A549 (cell line): ENCODE measurements at regions not wholly inside any gene's neighbourhood (a gene's known extent, or its start where the extent isn't known, plus 50 kb on each side); places are given as distances from the start of the nearest gene placed in this dataset.

Source experiments
- BHLHE40 ChIP-seq: IDR thresholded peaks from 2 replicates; pipeline ENCODE4 v1.6.1; 2012; ENCODE audit warnings: low read depth, low read length, inconsistent platforms
- CTCF ChIP-seq: fragments of >200 bp; sonication (Bioruptor Twin); formaldehyde crosslinking; IDR thresholded peaks from 3 replicates; pipeline ENCODE4 v1.5.1; 2016
- ELK1 ChIP-seq: fragments of 150-350 bp; IDR thresholded peaks from 2 replicates; pipeline ENCODE4 v1.6.1; 2014; ENCODE audit warnings: low read depth, mild to moderate bottlenecking, low read length
- EP300 ChIP-seq, 2 experiments: fragments of >200 bp; sonication (Bioruptor Twin); formaldehyde crosslinking; IDR thresholded peaks; 2 replicates in 1 of 2; 3 replicates in 1 of 2; pipeline ENCODE4 v1.6.1; 2016 to 2017
- PHF8 ChIP-seq: fragments of 200-600 bp; sonication (generic); IDR thresholded peaks from 2 replicates; pipeline ENCODE4 v1.6.1; 2016; ENCODE audit warnings: low read depth, mild to moderate bottlenecking, antibody characterized with exemption, moderate library complexity, borderline replicate concordance
- SREBF2 ChIP-seq: fragments of 450-650 bp; IDR thresholded peaks from 2 replicates; pipeline ENCODE4 v1.6.1; 2014; ENCODE audit warnings: mild to moderate bottlenecking, moderate library complexity
- ZNF302 ChIP-seq: fragments of 250-450 bp; sonication (Bioruptor Pico); IDR thresholded peaks from 2 replicates; pipeline ENCODE4 v1.9.0; 2021; ENCODE audit warnings: inconsistent platforms, mild to moderate bottlenecking, moderate library complexity

GRCh38 chr13:53436396-53436795 is 407.8 kb downstream of the OLFM4 start:
- no peak for TF ChIP-seq BHLHE40
- no peak for TF ChIP-seq CTCF
- no peak for TF ChIP-seq SREBF2
- TF ChIP-seq PHF8: no peak
- TF ChIP-seq EP300 (IDR thresholded peaks at IDR 0.05): no peak
- no peak for TF ChIP-seq ZNF302
- no peak for TF ChIP-seq ELK1
